Hepatocyte (in vitro differentiated cells): ENCODE measurements at regions not wholly inside any gene's neighbourhood (a gene's known extent, or its start where the extent isn't known, plus 50 kb on each side); places are given as distances from the start of the nearest gene placed in this dataset.

Experiments used
- CTCF ChIP-seq: fragments of 200-600 bp; sonication (generic); IDR thresholded peaks from 2 replicates; pipeline ENCODE4 v1.5.1; 2016; ENCODE audit warnings: antibody characterized with exemption, mild to moderate bottlenecking; ENCODE audit not compliant: poor library complexity
- EZH2 ChIP-seq: fragments of 200-600 bp; sonication (generic); IDR thresholded peaks from 2 replicates; pipeline ENCODE4 v1.6.1; 2016; ENCODE audit warnings: antibody characterized with exemption, mild to moderate bottlenecking, borderline replicate concordance

DNA sequence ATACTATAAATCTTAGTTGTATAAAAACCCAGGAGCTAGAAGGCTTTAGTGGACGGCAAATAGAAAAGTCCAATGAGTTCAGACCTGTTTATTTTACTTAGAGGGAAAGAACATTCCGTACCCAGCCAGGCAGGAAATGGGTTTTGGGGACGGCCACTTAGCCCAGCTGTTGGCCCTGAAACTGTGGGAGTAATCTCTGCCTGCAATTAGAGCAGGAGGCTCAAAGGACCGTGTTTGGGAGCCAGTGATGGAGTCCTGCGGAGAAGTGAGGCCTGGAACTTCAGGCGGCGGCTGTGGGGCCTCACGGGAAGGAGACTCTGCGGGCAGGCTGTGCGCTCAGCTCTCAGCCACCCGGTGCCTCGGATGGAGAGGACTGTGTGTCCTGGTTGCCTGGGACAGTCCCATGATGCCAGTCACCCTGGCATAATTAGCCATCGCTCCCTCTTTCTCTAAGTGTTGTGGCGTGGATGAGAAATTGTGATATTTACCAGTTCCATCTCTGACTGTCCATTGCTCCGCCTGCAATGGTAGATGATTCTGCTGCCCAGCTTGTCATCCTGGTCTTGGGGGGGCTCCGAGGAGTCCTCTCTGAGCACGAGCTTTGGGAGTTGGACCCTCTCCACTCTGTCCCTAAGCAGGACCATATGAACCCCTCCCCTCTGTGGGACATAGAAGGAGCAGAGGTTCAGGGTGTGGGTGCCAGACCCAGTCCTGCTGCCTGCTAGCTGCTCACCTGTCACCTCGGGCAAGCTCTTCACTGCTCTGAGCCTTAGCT, 530.3 kb downstream of the TBC1D22A start:
- TF ChIP-seq CTCF: no peak
- no peak for TF ChIP-seq EZH2
